SW 1271 (cell line): ENCODE measurements at regions not wholly inside any gene's neighbourhood (a gene's known extent, or its start where the extent isn't known, plus 50 kb on each side); places are given as distances from the start of the nearest gene placed in this dataset.
"Not testable (repeated sequence)": the region's sequence is repeated elsewhere in the genome, so short reads cannot be mapped to it uniquely, and the experiment has no call there.

Source experiments
- DNase-seq, 2 experiments: peaks; one replicate each; lab custom pipeline; 2025; lab: John Stamatoyannopoulos, UW

DNA sequence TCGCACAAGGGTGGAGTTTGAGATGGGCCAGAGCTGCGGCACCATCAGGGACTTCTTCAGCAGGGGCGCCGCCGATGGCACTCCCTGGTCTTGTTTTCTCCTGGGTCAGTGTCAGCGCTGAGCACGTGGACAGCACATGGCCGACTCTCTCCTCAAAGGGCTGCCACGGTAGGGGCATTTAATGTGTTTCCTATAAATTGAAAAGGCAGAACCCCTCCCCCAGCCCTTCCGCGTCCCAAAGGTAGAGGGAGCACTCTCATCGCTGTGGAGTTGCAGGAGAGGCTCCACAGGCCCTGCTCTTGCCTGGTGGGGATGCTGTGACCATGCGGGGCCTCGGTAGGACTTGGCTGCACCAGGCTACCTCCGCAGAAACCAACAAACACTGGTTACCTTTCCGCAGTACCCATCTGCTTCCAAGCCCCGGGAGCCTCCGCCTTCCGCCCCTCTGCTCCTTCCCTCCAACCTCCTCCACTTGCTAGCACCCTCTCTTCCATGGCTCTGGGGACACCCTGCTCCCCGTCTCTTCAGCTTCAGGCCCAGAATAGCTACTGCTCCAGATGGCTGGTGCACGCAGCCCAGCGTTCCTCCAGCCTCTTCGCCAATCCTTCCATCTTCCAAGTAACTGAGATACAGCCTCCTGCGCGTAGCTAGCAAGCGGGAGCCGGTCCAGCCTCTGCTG is 166.3 kb upstream of the ADCY1 start:
- no peak for DNase-seq

DNA sequence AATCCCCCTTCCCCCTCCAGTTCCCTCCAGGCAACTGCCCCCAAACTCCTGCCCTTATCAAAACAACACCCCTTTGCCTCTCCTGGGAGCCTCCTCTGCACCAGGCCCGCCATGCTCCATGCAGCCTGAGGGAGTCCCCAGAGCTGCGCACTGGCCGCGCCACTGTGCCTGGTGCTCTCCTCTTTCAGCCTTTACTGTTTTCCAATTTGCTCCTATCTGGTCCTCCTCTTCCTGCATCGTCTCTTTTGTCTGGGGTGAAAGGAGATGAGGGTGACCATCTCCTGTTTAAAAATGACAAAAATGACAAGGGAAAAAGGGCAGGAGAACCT is 165.8 kb upstream of the ADCY1 start:
- DNase-seq, result no peak

DNA sequence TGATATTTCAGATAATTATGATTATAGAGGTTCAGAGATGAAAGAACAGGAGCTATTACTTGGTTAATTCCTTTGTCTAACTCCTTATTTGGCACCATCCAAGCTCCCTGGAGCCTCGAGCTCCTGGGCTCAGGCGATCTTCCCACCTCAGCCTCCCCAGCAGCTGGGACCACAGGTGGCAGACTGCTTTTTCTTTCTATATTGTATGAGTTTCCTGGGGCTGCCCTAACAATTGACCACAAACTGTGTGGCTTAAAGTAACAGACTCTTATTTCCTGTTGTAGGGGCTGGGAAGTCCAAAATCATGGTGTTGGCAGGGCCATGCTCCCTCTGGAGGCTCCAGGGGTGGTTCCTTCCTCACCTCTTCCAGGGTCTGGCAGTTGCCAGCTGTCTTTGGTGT is 163.3 kb upstream of the ADCY1 start:
- no peak for DNase-seq

DNA sequence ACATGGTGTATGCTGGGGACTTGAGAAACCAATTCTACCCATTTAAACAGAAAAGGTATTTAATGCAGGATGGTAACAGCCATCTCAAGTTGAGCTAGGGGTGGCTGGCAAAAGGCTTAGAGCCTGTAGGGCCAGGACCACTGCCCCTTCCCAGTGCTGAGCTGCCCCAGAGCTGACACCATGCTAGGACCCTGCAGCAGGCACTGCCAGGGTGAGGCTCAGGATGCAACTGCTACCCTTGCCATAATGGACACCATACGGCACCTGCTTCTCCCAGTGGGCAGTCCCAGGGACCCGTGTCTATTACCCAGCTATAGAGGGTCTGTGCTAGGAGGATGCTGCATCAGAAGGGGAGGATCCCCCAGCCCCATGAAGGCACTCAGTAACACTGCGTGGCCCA is 160.7 kb upstream of the ADCY1 start:
- no peak for DNase-seq

DNA sequence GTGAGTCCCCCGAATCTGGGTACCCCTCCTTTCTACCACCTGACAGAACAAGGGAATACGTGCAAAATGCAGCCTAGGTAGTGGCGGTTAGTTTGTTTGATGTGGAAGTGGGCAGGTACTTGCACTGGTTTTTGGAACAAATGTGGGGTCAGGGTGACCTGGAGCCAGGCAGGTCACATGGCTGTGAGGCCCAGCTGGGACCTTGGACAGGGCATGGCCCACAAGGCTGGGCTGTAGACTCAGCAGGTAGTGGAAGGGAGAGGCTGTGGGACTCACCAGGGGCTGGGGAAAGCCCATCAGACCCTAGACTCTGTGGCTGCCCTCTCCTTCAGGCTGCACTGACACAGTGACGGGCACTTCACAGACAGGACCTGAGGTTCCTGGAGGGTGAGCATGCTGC is 159.9 kb upstream of the ADCY1 start:
- no peak for DNase-seq

DNA sequence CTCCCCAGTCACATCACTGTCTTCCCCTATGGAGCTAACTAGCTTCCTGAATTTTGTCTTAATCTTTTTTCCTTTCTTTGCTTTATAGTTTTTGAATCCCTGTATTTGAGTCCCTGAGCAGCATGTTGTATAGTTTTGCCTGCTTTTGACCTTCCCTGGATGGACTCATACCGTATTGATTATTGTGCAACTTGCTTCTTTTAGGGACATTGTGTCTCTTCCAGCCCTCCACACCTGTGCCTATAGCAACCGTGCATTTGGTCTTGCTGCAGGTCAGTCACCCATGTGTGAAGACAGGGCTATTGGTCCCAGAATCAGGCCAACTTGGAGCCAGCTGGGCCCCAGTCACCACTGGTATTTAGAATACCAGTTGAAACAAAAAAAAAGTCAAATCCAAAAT is 158.9 kb upstream of the ADCY1 start:
- no peak for DNase-seq

DNA sequence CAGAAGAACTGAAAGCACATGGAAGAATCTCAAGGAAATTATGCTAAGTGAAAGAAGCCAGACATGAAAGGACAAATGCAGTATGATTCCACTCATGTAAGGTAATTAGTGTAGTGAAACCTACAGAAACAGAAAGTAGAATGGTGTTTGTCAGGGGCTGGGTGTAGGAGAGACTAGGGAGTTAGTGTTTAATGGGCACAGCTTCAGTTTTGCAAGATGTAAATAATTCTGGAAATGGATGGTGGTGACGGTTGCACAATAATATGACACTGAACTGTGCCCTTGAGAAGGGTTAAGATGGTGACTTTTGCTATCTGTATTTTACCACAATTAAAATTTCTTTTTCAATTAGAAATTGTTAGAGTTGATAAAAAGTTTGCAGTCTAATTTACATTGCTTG is 157.3 kb upstream of the ADCY1 start:
- DNase-seq, result no peak

DNA sequence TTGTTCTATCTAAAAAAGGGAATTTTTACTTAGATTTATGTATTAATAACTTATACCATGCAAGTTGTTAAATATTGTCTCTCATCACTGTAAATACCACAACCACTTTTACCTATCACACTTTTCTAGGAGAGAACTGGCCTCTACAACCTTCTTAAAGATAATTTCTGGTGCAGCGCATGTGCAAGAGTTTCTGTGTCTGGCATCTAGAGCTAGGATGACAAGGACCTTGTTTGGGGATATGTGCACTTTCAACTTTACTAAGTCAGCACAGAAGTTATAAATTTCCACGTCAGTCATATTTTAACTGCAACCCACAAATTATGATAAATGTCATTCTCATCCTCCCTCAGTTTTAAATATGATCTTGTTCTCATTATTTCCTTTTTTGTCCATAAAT is 156.9 kb upstream of the ADCY1 start:
- DNase-seq, result no peak

DNA sequence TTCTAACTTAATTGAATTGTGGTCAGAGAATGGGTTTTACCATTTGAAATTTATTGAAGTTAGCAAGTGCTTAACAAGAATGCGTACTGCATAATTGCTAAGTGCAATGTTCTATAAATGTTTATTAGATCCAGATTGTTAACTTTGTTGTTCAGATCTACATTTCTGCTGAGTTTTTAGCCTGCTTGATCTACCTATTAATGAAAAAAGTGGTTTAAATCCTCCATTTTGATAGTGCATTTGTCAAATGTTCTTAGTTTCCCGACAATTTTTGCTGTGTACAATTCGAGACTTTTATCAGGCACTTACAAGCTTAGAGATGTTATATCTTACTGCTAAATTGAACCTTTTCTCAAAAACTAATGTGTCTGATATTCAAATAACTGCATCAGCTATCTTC is 156.4 kb upstream of the ADCY1 start:
- no peak for DNase-seq

DNA sequence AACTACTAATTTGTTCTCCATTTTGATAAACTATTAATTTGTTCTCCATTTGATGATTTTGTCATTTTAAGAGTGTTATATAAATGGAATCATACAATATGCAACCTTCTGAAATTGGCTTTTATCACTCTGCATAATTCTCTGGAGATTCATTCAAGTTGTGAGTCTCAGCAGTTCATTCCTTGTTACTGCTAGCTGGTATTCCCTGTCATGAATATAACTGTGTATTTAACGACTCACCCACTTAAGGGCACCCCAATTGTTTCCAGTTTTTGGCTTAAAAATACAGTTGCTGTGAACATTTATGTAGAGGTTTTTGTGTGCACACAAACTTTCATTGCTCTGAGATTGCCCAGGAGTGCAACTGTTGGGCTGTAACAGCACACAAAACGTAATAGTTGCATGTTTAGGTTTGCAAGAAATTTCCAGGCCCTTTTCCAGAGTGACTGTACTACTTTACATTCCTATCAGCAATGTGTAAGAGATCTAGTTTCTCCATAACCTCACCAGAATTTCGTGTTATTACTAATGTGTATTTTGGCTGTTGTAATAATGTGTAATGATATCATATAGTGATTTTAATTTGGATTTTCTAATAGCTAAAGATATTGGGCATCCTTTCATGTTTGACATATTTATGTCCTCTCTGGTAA is 153.2 kb upstream of the ADCY1 start:
- DNase-seq, result no peak

DNA sequence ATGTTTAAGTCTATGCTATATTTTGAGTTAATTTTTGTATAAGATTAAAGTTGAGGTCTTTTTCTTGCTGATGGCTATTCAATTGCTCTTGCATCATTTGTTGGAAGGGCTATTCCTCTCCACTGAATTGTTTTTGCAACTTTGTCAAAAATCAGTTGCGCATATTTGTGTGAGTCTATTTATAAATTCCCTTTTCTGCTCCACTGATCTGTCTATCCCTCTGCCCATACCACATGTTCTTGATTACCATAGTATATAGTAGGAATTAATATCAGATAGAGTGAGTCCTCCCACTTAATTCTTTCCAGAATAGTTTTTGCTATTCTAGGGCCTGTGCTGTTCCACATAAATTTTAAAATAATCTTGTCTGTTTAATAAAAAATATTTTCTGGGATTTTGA is 152.4 kb upstream of the ADCY1 start:
- no peak for DNase-seq

DNA sequence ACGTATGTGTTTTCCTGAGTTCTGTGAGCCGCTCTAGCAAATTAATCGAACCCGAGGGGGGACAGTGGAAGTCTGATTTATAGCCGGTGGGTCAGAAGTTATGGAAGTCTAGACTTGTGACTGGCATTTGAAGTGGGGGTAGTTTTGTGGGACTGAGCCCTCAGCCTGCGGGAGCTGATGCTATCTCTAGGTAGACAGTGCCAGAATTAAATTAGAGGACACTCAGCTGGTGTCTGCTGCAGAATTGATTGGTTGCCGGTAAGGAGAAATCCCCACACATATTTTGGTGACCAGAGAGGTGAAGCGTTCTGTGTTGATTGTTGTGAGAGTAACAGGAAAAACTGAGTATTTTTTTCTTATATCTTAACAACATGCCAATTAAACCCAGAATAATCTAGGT is 143.8 kb upstream of the ADCY1 start:
- DNase-seq, result no peak

DNA sequence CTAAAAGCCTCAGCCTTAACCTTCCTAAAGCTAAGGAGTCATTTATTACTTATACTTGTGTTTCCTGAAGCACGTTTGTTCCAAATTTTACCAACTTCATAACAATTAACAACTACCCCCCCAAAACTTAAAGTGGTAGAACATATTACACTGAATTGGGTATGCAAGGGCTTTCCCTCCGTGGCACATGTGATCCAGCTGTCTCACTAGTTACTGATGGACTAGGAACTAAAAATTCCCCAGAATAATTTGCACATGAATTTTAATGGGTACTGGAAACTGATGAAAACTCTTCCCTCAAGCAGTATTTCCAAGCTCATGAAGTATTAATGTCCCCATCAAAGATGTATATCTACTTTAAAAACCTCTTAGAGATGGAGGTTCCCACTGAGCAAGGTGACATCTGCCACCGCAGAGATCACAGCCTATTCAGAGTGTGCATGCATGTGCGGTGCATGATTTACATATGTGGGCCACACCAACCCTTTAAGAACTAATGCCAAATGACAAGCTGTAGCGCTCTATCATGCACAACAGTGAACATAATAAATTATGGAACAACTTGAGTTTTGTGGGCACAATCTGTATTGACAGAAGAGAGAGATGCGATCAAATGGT is 139.9 kb upstream of the ADCY1 start:
- no peak for DNase-seq

DNA sequence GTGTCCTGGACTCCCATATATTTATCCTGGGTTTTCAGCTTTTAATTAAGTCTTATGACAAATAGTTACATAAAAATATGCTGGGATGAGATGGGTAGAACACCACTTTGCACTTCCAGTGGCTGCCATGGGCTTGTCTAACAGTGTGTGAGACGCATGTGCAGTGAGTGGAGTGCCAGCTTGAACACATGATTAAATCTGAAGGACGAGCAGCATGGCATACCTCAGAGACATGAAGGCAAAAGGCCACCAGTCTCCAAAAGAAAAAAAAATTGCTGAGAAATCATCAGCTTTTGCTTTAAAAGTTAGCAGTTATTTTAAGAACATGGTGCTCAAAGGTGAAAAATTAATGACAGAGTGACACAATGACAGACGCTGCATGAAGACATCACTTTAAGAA is 139.0 kb upstream of the ADCY1 start:
- DNase-seq, result no peak

DNA sequence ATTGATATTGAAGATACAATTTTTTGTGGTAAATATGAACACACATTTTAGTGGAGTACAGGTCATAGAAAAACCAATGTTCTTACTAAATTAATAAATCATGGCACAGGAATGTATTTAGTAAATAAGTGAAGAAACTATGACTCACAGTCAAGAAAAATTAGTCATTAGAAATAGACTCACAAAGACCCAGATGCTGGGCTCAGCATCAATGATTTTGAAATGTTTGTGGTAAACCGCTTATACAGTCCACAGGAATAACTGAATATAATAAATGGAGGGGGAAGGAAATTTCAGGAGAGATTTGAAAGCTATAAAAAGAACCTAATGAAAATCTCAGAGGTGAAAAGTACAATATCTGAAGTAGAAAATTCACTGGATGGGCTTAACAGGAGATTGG is 138.3 kb upstream of the ADCY1 start:
- no peak for DNase-seq

DNA sequence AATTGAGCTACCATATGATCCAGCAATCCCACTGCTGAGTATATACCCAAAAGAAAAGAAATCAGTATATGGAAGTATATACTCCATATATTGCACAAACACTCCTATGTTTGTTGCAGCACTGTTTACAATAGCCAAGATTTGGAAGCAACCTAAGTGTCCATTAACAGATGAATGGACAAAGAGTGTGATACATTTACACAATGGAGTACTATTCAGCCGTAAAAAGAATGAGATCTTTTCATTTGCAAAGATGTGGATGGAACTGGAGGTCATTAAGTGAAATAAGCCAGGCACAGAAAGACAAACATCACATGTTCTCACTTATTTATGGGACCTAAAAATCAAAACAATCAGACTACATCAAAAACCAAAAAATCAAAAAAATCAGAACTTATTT is 133.4 kb upstream of the ADCY1 start:
- DNase-seq, result not testable (repeated sequence)

DNA sequence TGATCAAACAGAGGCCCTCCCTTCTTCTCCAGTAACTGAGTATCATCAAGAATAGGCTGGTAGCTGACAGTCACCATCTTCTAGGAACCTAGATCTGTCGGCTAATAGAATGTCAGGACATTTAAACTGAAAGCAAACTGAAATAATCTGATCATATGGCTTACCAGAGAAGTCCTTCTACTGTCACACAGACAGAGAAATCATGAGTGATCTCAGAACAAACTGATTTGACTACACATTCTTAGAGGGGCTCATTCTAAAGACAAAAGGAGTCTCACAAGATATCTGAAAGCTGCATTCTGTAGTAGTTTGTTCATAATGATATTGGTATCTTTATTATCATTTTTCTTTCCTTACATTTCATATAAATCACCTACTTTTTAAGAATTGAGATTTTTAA is 130.9 kb upstream of the ADCY1 start:
- DNase-seq, result no peak

DNA sequence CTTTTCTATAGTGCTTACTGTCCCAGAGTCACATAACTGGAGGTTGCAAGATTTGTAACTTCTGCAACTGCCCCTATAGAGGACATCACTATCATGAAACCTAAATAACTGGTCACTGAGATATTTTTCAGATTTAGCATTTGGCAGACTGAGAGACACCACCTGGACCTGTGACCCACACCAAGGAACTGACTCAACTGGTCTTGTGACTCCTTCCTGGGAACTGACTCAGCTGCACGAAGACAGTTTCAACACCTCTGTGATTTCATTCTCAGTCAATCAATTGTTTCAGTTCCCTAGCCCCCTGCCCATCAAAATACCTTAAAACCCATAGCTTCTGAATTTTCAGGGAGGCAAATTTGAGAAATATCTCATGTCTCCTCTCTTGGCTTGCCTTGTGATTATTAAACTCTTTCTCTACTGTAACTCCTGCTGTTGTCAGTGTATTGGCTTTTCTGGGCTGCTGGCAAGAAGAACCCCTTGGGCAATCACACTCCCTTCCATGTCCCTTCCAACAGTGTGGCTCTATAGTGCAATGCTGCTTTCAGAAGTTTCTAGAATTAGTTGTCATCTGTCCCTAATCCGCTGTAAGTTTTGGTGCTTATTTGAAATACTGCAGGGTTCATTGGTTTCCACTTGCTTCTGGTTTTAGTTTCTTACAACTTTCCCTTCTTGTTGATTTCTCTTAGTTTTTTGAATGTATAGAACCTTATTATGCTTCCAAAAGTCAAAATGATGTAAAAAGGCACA is 127.8 kb upstream of the ADCY1 start:
- DNase-seq, result no peak

DNA sequence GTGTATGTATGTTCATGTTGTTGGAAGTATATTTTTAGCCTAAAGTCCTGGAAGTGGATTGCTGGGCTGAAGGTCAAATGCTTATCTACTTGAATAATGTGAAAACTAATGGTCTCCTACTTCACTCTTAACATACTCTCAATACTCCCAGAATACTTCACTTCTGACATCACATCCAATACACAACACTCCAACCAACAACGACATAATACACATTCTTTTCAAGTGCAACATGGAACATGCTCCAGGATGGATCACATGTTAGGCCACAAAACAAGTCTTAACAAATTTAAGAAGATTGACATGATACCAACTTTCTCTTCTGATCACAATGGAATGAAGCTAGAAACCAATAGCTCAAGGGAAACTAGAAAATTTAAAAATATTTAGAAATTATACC is 126.9 kb upstream of the ADCY1 start:
- DNase-seq, result no peak

DNA sequence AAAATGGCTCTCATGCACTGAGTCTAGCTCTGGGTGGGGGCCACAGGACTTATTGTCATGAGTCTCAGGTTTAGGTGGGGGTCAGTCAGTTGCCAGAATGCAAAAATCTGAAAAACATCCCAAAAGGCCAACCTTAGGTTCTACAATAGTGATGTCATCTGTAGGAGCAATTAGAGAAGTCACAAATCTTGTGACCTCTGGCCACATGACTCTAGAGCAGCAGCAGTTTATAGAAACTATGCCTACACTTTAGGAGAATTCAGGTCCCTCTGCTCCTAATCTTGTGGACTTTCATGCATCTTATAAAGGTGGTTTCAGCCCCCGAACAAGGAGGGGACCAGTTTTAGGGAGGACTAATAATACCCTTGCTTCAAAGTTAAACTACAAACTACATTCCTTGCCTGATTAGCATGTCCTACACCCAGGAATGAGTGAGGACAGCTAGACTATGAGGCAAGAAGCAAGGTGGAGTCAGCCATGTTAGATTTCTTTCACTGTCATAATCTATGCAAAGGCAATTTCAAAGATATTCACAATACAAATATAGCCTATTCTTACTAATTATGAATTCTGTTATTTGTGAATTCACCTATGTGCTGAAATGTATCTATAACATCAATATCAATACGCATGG is 123.5 kb upstream of the ADCY1 start:
- DNase-seq, result no peak

DNA sequence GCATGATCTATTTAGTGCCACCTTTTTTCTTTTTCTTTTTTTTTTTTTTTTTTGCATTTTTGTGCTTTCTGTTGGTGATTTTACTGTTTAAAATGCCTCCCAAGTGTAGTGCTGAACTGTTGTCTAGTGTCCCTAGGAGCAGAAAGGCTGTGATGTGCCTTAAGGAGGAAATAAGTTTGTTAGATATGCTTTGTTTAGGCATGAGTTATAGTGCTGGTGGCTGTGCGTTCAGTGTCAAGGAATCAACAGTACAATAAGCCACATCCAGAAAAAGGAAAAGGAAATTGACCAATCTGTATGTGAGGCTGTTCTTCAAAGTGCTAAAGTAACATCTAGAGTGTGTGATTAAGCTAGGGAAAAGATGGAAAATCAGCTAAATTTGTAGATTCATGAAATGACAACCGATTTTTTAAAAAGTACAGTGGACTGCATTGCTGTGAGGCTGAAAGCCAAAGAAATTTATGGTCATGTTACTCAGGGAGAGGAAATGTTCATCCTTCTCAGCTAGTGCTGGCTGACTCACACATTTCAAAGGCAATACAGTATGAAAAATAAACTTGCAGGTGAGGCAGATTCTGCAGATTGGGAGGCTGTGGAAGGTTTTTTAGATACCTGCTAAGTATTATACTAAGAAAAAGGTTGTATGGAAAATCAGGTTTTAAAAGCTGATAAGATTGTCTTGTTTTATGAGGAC is 122.7 kb upstream of the ADCY1 start:
- DNase-seq, result no peak

DNA sequence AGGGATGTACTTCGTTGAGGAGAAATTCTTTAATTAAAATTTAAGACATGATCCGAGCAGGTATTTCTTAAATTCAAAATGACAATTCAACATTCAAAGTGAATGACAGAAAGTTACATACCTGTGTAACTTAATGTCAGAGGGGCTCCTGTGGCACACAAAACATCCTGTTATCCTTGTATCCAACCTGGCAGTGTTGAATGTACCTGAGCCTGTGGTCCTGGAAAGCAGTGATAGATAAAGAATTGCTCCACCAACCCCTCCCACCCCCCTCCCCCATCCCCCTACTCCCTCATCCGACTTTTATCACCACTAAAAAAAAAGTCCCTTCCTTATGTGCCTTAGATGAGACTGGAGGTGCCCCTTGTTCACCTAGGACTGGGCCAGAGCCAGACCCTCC is 119.4 kb upstream of the ADCY1 start:
- DNase-seq, result no peak
